ENCODE measurements at regions not wholly inside any gene's neighbourhood (a gene's known extent, or its start where the extent isn't known, plus 50 kb on each side); places are given as distances from the start of the nearest gene placed in this dataset.

GRCh38 chr5:159609359-159609758 lies 279.1 kb upstream of the IL12B start:
- TF ChIP-seq POLR2A (IDR thresholded peaks at IDR 0.05) (no peak), CTCF (IDR thresholded peaks at IDR 0.05) (no peak)
- no peaks in the 10 kb centered on the region for H3K36me3 ChIP-seq
- H3K27me3 ChIP-seq = no peaks in the 10 kb centered on the region
- H3K4me1 ChIP-seq = no peaks in the 10 kb centered on the region
- no peak overlapping the region for H3K27ac ChIP-seq
- no peak for DNase-seq
- intact Hi-C loops (cut with DNase I; ENCODE audit: low total_unique reads) = no loop called here
- no peaks in the 10 kb centered on the region for H3K9me3 ChIP-seq
- no peak overlapping the region for H3K4me3 ChIP-seq

GRCh38 chr5:159610966-159611579 lies 280.8 kb upstream of the IL12B start:
- intact Hi-C loops (cut with DNase I; ENCODE audit: low total_unique reads) = no loop called here
- Histone ChIP-seq H3K4me3 (no peak overlapping the region), H3K27ac (no peak overlapping the region), H3K4me1 (no peaks in the 10 kb centered on the region), H3K27me3 (no peaks in the 10 kb centered on the region), H3K9me3 (no peaks in the 10 kb centered on the region), H3K36me3 (no peaks in the 10 kb centered on the region)
- DNase-seq = no peak
- TF ChIP-seq POLR2A (IDR thresholded peaks at IDR 0.05) (no peak), CTCF (IDR thresholded peaks at IDR 0.05) (no peak)

- intact Hi-C loops (cut with DNase I; ENCODE audit: low total_unique reads) = no loop called here
- H3K36me3 ChIP-seq = no peaks in the 10 kb centered on the region
- no peak for DNase-seq
- H3K27me3 ChIP-seq = no peaks in the 10 kb centered on the region
- H3K4me3 ChIP-seq = no peak overlapping the region
- peaks cover 0 to 3% of the 10 kb centered on the region in 2 donors for H3K9me3 ChIP-seq
- TF ChIP-seq POLR2A (IDR thresholded peaks at IDR 0.05) (no peak), CTCF (IDR thresholded peaks at IDR 0.05) (no peak)
- no peak overlapping the region for H3K27ac ChIP-seq
- no peaks in the 10 kb centered on the region for H3K4me1 ChIP-seq
Measured at GRCh38 chr5:159616952-159617351, 286.7 kb upstream of the IL12B start.

- no peak overlapping the region for H3K4me3 ChIP-seq
- no peaks in the 10 kb centered on the region for H3K27me3 ChIP-seq
- no peak for TF ChIP-seq CTCF (IDR thresholded peaks at IDR 0.05)
- no peak for TF ChIP-seq POLR2A (IDR thresholded peaks at IDR 0.05)
- no peaks in the 10 kb centered on the region for H3K36me3 ChIP-seq
- intact Hi-C loops (cut with DNase I; ENCODE audit: low total_unique reads) = no loop called here
- H3K4me1 ChIP-seq = no peaks in the 10 kb centered on the region
- H3K27ac ChIP-seq = no peak overlapping the region
- H3K9me3 ChIP-seq = peaks cover 0 to 9% of the 10 kb centered on the region in 2 donors
- no peak for DNase-seq
Measured at GRCh38 chr5:159619826-159620225, 289.5 kb upstream of the IL12B start.

GRCh38 chr5:159620853-159621540 lies 290.7 kb upstream of the IL12B start:
- intact Hi-C loops (cut with DNase I; ENCODE audit: low total_unique reads) = no loop called here
- TF ChIP-seq POLR2A (IDR thresholded peaks at IDR 0.05) (no peak), CTCF (IDR thresholded peaks at IDR 0.05) (no peak)
- peaks cover 0 to 9% of the 10 kb centered on the region in 2 donors for H3K9me3 ChIP-seq

More at GRCh38 chr5:159620853-159621540, 290.7 kb upstream of the IL12B start:
- Histone ChIP-seq H3K27ac (no peak overlapping the region), H3K4me1 (no peaks in the 10 kb centered on the region), H3K4me3 (no peak overlapping the region), H3K36me3 (no peaks in the 10 kb centered on the region), H3K27me3 (no peaks in the 10 kb centered on the region)
- DNase-seq = no peak

Data from uterus (tissue), 3 donors.